ENCODE measurements at regions not wholly inside any gene's neighbourhood (a gene's known extent, or its start where the extent isn't known, plus 50 kb on each side); places are given as distances from the start of the nearest gene placed in this dataset.
A peak's percentile ranks its signal among the peaks of the same experiment; 100 is the strongest.
"Not testable (repeated sequence)": the region's sequence is repeated elsewhere in the genome, so short reads cannot be mapped to it uniquely, and the experiment has no call there.

- intact Hi-C loops (cut with DNase I), result no loop called here
- ATAC-seq (peak in 1 of 4 donors; percentile 48), FAIRE-seq (no peak), DNase-seq (no peak)
- TF ChIP-seq CTCF (IDR thresholded peaks at IDR 0.05), result no peak
- Histone ChIP-seq H3K9me3 (no peaks in the 10 kb centered on the region), H3K36me3 (no peaks in the 10 kb centered on the region), H3K4me1 (no peaks in the 10 kb centered on the region), H3K4me3 (no peak overlapping the region), H3K27me3 (no peaks in the 10 kb centered on the region), H3K27ac (no peak overlapping the region)
- WGBS, 2 donors, result 30 to 31% methylated on average over 3 of the region's 3 CpGs
Measured at GRCh38 chr14:40983604-40984003, 623.1 kb upstream of the LRFN5 start.

- no peaks in the 10 kb centered on the region for H3K4me1 ChIP-seq
- 58 to 60% methylated on average over 3 of the region's 3 CpGs for WGBS, 2 donors
- DNase-seq (no peak), ATAC-seq (no peak), FAIRE-seq (no peak)
- TF ChIP-seq CTCF (IDR thresholded peaks at IDR 0.05), result no peak
- no peaks in the 10 kb centered on the region for H3K36me3 ChIP-seq
- no peaks in the 10 kb centered on the region for H3K9me3 ChIP-seq
- no peak overlapping the region for H3K4me3 ChIP-seq
- no peak overlapping the region for H3K27ac ChIP-seq
- H3K27me3 ChIP-seq, result no peaks in the 10 kb centered on the region
- intact Hi-C loops (cut with DNase I), result no loop called here
Measured at GRCh38 chr14:40981247-40981646, 625.4 kb upstream of the LRFN5 start.

- intact Hi-C loops (cut with DNase I); FAIRE-seq; H3K27me3 ChIP-seq; H3K4me1 ChIP-seq; H3K27ac ChIP-seq; H3K4me3 ChIP-seq; ATAC-seq; H3K9me3 ChIP-seq; DNase-seq; H3K36me3 ChIP-seq: not testable (repeated sequence)
- WGBS, 2 donors, result 32 to 50% methylated on average over 2 of the region's 2 CpGs
Measured at GRCh38 chr14:40960257-40960656, 646.4 kb upstream of the LRFN5 start.

- WGBS, 2 donors, result 39 to 58% methylated on average over 2 of the region's 2 CpGs
Measured at GRCh38 chr14:40955131-40955505, 651.6 kb upstream of the LRFN5 start.

GRCh38 chr14:40954448-40955130, 652.1 kb upstream of the LRFN5 start:
- H3K9me3 ChIP-seq; ATAC-seq; H3K4me3 ChIP-seq; intact Hi-C loops (cut with DNase I); H3K27ac ChIP-seq; DNase-seq; FAIRE-seq; H3K27me3 ChIP-seq; H3K4me1 ChIP-seq; H3K36me3 ChIP-seq: not testable (repeated sequence)
- 72 to 86% methylated on average over 30 to 34 of the region's 34 CpGs for WGBS, 2 donors

More at GRCh38 chr14:40955131-40955505, 651.6 kb upstream of the LRFN5 start:
- Histone ChIP-seq H3K36me3 (no peaks in the 10 kb centered on the region), H3K4me3 (no peak overlapping the region), H3K9me3 (no peaks in the 10 kb centered on the region), H3K4me1 (no peaks in the 10 kb centered on the region), H3K27ac (no peak overlapping the region), H3K27me3 (no peaks in the 10 kb centered on the region)
- no peak for TF ChIP-seq CTCF (IDR thresholded peaks at IDR 0.05)
- DNase-seq (no peak), ATAC-seq (no peak), FAIRE-seq (no peak)
- intact Hi-C loops (cut with DNase I), result no loop called here

GRCh38 chr14:40944521-40944920, 662.2 kb upstream of the LRFN5 start:
- Histone ChIP-seq H3K4me1 (no peaks in the 10 kb centered on the region), H3K27ac (no peak overlapping the region), H3K27me3 (no peaks in the 10 kb centered on the region), H3K4me3 (no peak overlapping the region), H3K9me3 (no peaks in the 10 kb centered on the region), H3K36me3 (no peaks in the 10 kb centered on the region)
- intact Hi-C loops (cut with DNase I), result no loop called here
- TF ChIP-seq CTCF (IDR thresholded peaks at IDR 0.05), result no peak
- no peak for DNase-seq
- ATAC-seq, result no peak
- WGBS, 2 donors, result 21% methylated on average over 3 of the region's 3 CpGs
- no peak for FAIRE-seq

Data from pancreas (tissue), 10 donors.